IMR-90 (cell line): ENCODE measurements at regions not wholly inside any gene's neighbourhood (a gene's known extent, or its start where the extent isn't known, plus 50 kb on each side); places are given as distances from the start of the nearest gene placed in this dataset.

Experiments used
- ATAC-seq: fragments of 200-7000 bp; cut with Tn5 transposase; 2 replicates; pipeline ENCODE4 v1.9.1; 2020; ENCODE audit warnings: low read depth, mild to moderate bottlenecking, moderate library complexity
- BruUV-seq: library from RNA; stranded (reverse); fragments of 400-500 nt; replicated peaks from 2 replicates; lab custom pipeline; 2021; lab: Mats Ljungman, UMichigan
- CTCF ChIA-PET: fragments of 300-600 bp; formaldehyde crosslinking; extraction: SDS; loops from one replicate; lab custom pipeline; 2021; ENCODE audit warnings: antibody characterized with exemption; lab: Yijun Ruan, JAX
- POLR2A ChIA-PET: fragments of 300-600 bp; sonication (Branson Sonifier 250); formaldehyde crosslinking; loops from one replicate; lab custom pipeline; 2022; ENCODE audit warnings: antibody characterized with exemption; ENCODE audit not compliant: unreplicated experiment; lab: Charles Lee
- DNase-seq: peaks from one replicate; pipeline ENCODE4 v3.0.0; 2013
- H2AFZ ChIP-seq: replicated peaks from 2 replicates; pipeline ENCODE3; 2013; ENCODE audit warnings: low read length, mild to moderate bottlenecking; ENCODE audit not compliant: poor library complexity
- H2AK5ac ChIP-seq: 2 replicates; pipeline ENCODE4 v1.6.1; 2013; ENCODE audit warnings: low read depth, low read length, inconsistent platforms
- H2AK9ac ChIP-seq: replicated peaks from 2 replicates; pipeline ENCODE3; 2013; ENCODE audit warnings: mild to moderate bottlenecking, low read depth, low read length, moderate library complexity; ENCODE audit not compliant: poor library complexity
- H2BK120ac ChIP-seq: 2 replicates; pipeline ENCODE4 v1.6.1; 2013; ENCODE audit warnings: low read depth, low read length, inconsistent platforms
- H2BK15ac ChIP-seq: 3 replicates; pipeline ENCODE4 v1.6.1; 2013; ENCODE audit warnings: low read depth, low read length, inconsistent platforms
- H2BK20ac ChIP-seq: 2 replicates; pipeline ENCODE4 v1.6.1; 2013; ENCODE audit warnings: low read depth, mild to moderate bottlenecking, inconsistent platforms, low read length, moderate library complexity
- H2BK5ac ChIP-seq: 2 replicates; pipeline ENCODE4 v1.6.1; 2013; ENCODE audit warnings: mild to moderate bottlenecking, low read depth, low read length, inconsistent platforms; ENCODE audit not compliant: poor library complexity, severe bottlenecking
- H3K14ac ChIP-seq: replicated peaks from 2 replicates; pipeline ENCODE4 v1.6.1; 2013; ENCODE audit warnings: low read depth, low read length, inconsistent platforms
- H3K18ac ChIP-seq: 2 replicates; pipeline ENCODE4 v1.6.1; 2013; ENCODE audit warnings: low read depth, low read length, control low read depth
- H3K23ac ChIP-seq: 2 replicates; pipeline ENCODE4 v1.6.1; 2013; ENCODE audit warnings: low read depth, low read length, inconsistent platforms
- H3K27ac ChIP-seq: 2 replicates; pipeline ENCODE4 v1.5.1; 2013; ENCODE audit warnings: mild to moderate bottlenecking, control low read depth, low read length; ENCODE audit not compliant: insufficient read depth
- H3K27me3 ChIP-seq: 2 replicates; pipeline ENCODE4 v1.6.1; 2013; ENCODE audit warnings: low read length; ENCODE audit not compliant: control insufficient read depth, insufficient read depth
- H3K36me3 ChIP-seq: 2 replicates; pipeline ENCODE4 v1.6.1; 2013; ENCODE audit warnings: low read length, mixed read lengths; ENCODE audit not compliant: control insufficient read depth, insufficient read depth
- H3K4ac ChIP-seq: 2 replicates; pipeline ENCODE4 v1.6.1; 2013; ENCODE audit warnings: low read depth, low read length, inconsistent platforms
- H3K4me1 ChIP-seq: 2 replicates; pipeline ENCODE4 v1.6.1; 2013; ENCODE audit warnings: low read length, mixed read lengths; ENCODE audit not compliant: control insufficient read depth, insufficient read depth
- H3K4me2 ChIP-seq: 2 replicates; pipeline ENCODE4 v1.6.1; 2013; ENCODE audit warnings: low read depth, mild to moderate bottlenecking, control low read depth, low read length, moderate library complexity
- H3K4me3 ChIP-seq: 2 replicates; pipeline ENCODE4 v1.5.1; 2013; ENCODE audit warnings: low read depth, mild to moderate bottlenecking, control low read depth, low read length, moderate library complexity; ENCODE audit not compliant: insufficient read depth
- H3K56ac ChIP-seq: 2 replicates; pipeline ENCODE4 v1.6.1; 2013; ENCODE audit warnings: low read length, inconsistent platforms; ENCODE audit not compliant: insufficient read depth; ENCODE audit errors: extremely low read depth
- H3K79me1 ChIP-seq, 2 experiments: 2 replicates each; pipeline ENCODE4 v1.6.1; 2013; ENCODE audit warnings: low read length in 2 of 2, inconsistent platforms in 1 of 2, low read depth in 1 of 2
- H3K9ac ChIP-seq: 2 replicates; pipeline ENCODE4 v1.6.1; 2013; ENCODE audit warnings: low read depth, low read length, control low read depth
- H3K9me1 ChIP-seq: 2 replicates; pipeline ENCODE4 v1.6.1; 2013; ENCODE audit warnings: low read length, inconsistent platforms; ENCODE audit not compliant: insufficient read depth
- H3K9me3 ChIP-seq: 2 replicates; pipeline ENCODE4 v1.6.1; 2013; ENCODE audit warnings: low read length; ENCODE audit not compliant: control insufficient read depth, insufficient read depth
- H4K20me1 ChIP-seq: 2 replicates; pipeline ENCODE4 v1.6.1; 2013; ENCODE audit warnings: low read length, inconsistent platforms; ENCODE audit not compliant: insufficient read depth
- H4K5ac ChIP-seq: 2 replicates; pipeline ENCODE4 v1.6.1; 2013; ENCODE audit warnings: mild to moderate bottlenecking, low read depth, low read length, control low read depth
- H4K8ac ChIP-seq, 2 experiments: 2 replicates each; pipeline ENCODE4 v1.6.1; 2013; ENCODE audit warnings: low read depth in 2 of 2, low read length in 2 of 2, control low read depth in 1 of 2, inconsistent platforms in 1 of 2
- H4K91ac ChIP-seq: 2 replicates; pipeline ENCODE4 v1.6.1; 2013; ENCODE audit warnings: low read depth, low read length, inconsistent platforms; ENCODE audit not compliant: insufficient read depth
- BHLHE40 ChIP-seq: fragments of 150-350 bp; IDR thresholded peaks from 2 replicates; pipeline ENCODE4 v1.6.1; 2016; ENCODE audit warnings: mild to moderate bottlenecking, low read depth, low read length
- CEBPB ChIP-seq: IDR thresholded peaks from 2 replicates; pipeline ENCODE4 v1.6.1; 2012; ENCODE audit warnings: low read depth, low read length, improper control_type of control experiment
- CHD1 ChIP-seq: IDR thresholded peaks from 2 replicates; pipeline ENCODE4 v1.6.1; 2012; ENCODE audit warnings: low read depth, low read length, improper control_type of control experiment
- FOS ChIP-seq: fragments of 150-350 bp; IDR thresholded peaks from 2 replicates; pipeline ENCODE4 v1.6.1; 2016; ENCODE audit warnings: low read depth, low read length
- MAFK ChIP-seq: IDR thresholded peaks from 2 replicates; pipeline ENCODE4 v1.6.1; 2012; ENCODE audit warnings: low read depth, low read length, improper control_type of control experiment
- MAZ ChIP-seq: IDR thresholded peaks from 2 replicates; pipeline ENCODE4 v1.6.1; 2012; ENCODE audit warnings: low read depth, mild to moderate bottlenecking, low read length, improper control_type of control experiment, moderate library complexity, borderline replicate concordance
- MXI1 ChIP-seq: IDR thresholded peaks from 2 replicates; pipeline ENCODE4 v1.6.1; 2012; ENCODE audit warnings: low read depth, mild to moderate bottlenecking, low read length, moderate library complexity, borderline replicate concordance
- NFE2L2 ChIP-seq: fragments of 150-350 bp; IDR thresholded peaks from 2 replicates; pipeline ENCODE4 v1.6.1; 2016; ENCODE audit warnings: low read depth, mild to moderate bottlenecking, low read length
- POLR2A ChIP-seq: IDR thresholded peaks from 2 replicates; pipeline ENCODE4 v1.6.1; 2012; ENCODE audit warnings: mild to moderate bottlenecking, low read depth, low read length
- RAD21 ChIP-seq: IDR thresholded peaks from 2 replicates; pipeline ENCODE4 v1.6.1; 2012; ENCODE audit warnings: low read length, improper control_type of control experiment
- RCOR1 ChIP-seq: IDR thresholded peaks from 2 replicates; pipeline ENCODE4 v1.6.1; 2012; ENCODE audit warnings: mild to moderate bottlenecking, low read length, improper control_type of control experiment; ENCODE audit not compliant: insufficient replicate concordance
- RFX5 ChIP-seq: IDR thresholded peaks from 2 replicates; pipeline ENCODE4 v1.8.0; 2012; ENCODE audit warnings: low read depth, mild to moderate bottlenecking, low read length, moderate library complexity
- SMC3 ChIP-seq: fragments of 150-350 bp; IDR thresholded peaks from 2 replicates; pipeline ENCODE4 v1.6.1; 2016; ENCODE audit warnings: low read depth, mild to moderate bottlenecking, antibody characterized with exemption, low read length, moderate library complexity
- dilution Hi-C: fragments of 300-500 bp; cut with HindIII; formaldehyde crosslinking; loops from one replicate; pipeline ENCODE4 v1.14.3; 2018; ENCODE audit warnings: low sequenced_read_pairs; ENCODE audit not compliant: unreplicated experiment
- in situ Hi-C: fragments of 300-500 bp; cut with MboI; formaldehyde crosslinking; loops from 3 replicates; pipeline ENCODE4 v1.14.3; 2019; ENCODE audit warnings: low sequenced_read_pairs, inconsistent platforms, mixed read lengths
- intact Hi-C: fragments of 100-400 bp; cut with micrococcal nuclease; formaldehyde crosslinking; loops from 2 replicates; pipeline ENCODE4 v1.10.0; 2022
- TF ChIP-seq, protein P1 (sequence below): conservative IDR thresholded peaks from 2 replicates; pipeline ENCODE4 v1.5.1; 2012; ENCODE audit warnings: mild to moderate bottlenecking, low read depth, low read length, improper control_type of control experiment
- TF ChIP-seq, protein P2 (sequence below): fragments of 150-350 bp; IDR thresholded peaks from 2 replicates; pipeline ENCODE4 v1.6.1; 2017; ENCODE audit warnings: mild to moderate bottlenecking, antibody characterized with exemption, low read length, low read depth
- TF ChIP-seq, protein P3 (sequence below): fragments of 150-350 bp; IDR thresholded peaks from 2 replicates; pipeline ENCODE4 v1.6.1; 2016; ENCODE audit warnings: low read depth, mild to moderate bottlenecking, low read length, moderate library complexity, borderline replicate concordance

DNA sequence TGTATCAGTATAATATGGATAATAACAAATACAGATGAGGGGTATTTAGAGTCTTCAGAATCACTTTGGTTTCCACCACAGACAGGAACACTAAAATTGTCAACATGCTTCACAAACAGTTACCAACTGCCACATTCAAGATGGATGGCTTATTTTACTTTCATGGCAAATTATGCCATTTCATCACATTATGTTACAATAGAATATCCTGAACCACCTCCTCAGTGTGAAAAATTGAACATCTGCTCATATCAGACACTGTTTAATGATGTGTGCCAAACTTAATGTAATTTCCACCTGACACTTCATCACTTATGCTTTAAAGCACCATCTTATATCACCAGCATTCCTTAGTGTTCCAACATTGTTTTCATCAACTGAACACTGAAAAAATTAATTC lies 357.4 kb downstream of the KCNN2 start:
- no peak overlapping the region for H3K56ac ChIP-seq
- no peak overlapping the region for H4K5ac ChIP-seq
- BruUV-seq, result no TSS peak
- no peaks in the 10 kb centered on the region for H3K79me1 ChIP-seq
- no peak overlapping the region for H2AFZ ChIP-seq
- in situ Hi-C loops, result no loop called here
- no peak overlapping the region for H2BK120ac ChIP-seq
- no peak overlapping the region for H2BK5ac ChIP-seq
- H3K14ac ChIP-seq, result no peak overlapping the region
- no peak overlapping the region for H3K4me2 ChIP-seq
- H2BK20ac ChIP-seq, result no peak overlapping the region
- H3K4me3 ChIP-seq, result no peak overlapping the region
- TF ChIP-seq RFX5 (no peak), MAFK (no peak), POLR2A (no peak), CEBPB (no peak), SMC3 (no peak), NFE2L2 (no peak), RAD21 (no peak), CHD1 (no peak), MXI1 (no peak), FOS (no peak), MAZ (no peak), RCOR1 (no peak), BHLHE40 (no peak)
- TF ChIP-seq, protein P1, sequence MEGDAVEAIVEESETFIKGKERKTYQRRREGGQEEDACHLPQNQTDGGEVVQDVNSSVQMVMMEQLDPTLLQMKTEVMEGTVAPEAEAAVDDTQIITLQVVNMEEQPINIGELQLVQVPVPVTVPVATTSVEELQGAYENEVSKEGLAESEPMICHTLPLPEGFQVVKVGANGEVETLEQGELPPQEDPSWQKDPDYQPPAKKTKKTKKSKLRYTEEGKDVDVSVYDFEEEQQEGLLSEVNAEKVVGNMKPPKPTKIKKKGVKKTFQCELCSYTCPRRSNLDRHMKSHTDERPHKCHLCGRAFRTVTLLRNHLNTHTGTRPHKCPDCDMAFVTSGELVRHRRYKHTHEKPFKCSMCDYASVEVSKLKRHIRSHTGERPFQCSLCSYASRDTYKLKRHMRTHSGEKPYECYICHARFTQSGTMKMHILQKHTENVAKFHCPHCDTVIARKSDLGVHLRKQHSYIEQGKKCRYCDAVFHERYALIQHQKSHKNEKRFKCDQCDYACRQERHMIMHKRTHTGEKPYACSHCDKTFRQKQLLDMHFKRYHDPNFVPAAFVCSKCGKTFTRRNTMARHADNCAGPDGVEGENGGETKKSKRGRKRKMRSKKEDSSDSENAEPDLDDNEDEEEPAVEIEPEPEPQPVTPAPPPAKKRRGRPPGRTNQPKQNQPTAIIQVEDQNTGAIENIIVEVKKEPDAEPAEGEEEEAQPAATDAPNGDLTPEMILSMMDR, result no peak
- TF ChIP-seq, protein P2, sequence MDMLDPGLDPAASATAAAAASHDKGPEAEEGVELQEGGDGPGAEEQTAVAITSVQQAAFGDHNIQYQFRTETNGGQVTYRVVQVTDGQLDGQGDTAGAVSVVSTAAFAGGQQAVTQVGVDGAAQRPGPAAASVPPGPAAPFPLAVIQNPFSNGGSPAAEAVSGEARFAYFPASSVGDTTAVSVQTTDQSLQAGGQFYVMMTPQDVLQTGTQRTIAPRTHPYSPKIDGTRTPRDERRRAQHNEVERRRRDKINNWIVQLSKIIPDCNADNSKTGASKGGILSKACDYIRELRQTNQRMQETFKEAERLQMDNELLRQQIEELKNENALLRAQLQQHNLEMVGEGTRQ, result no peak
- TF ChIP-seq, protein P3, sequence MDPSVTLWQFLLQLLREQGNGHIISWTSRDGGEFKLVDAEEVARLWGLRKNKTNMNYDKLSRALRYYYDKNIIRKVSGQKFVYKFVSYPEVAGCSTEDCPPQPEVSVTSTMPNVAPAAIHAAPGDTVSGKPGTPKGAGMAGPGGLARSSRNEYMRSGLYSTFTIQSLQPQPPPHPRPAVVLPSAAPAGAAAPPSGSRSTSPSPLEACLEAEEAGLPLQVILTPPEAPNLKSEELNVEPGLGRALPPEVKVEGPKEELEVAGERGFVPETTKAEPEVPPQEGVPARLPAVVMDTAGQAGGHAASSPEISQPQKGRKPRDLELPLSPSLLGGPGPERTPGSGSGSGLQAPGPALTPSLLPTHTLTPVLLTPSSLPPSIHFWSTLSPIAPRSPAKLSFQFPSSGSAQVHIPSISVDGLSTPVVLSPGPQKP, result no peak
- no peak overlapping the region for H3K18ac ChIP-seq
- H3K27me3 ChIP-seq, result no peaks in the 10 kb centered on the region
- no peak overlapping the region for H3K23ac ChIP-seq
- dilution Hi-C loops, result no loop called here
- H4K91ac ChIP-seq, result no peak overlapping the region
- H3K4ac ChIP-seq, result no peak overlapping the region
- intact Hi-C loops, result no loop called here
- DNase-seq, result no peak
- H4K8ac ChIP-seq, result no peak overlapping the region
- ChIA-PET POLR2A (no interaction called here), CTCF (no interaction called here)
- no peak overlapping the region for H2AK9ac ChIP-seq
- H3K27ac ChIP-seq, result no peak overlapping the region
- peaks cover 5% of the 10 kb centered on the region; the same call in 1 of the 2 replicates for H3K9me3 ChIP-seq
- no peaks in the 10 kb centered on the region for H4K20me1 ChIP-seq
- no peaks in the 10 kb centered on the region for H3K9me1 ChIP-seq
- H3K4me1 ChIP-seq, result no peaks in the 10 kb centered on the region
- no peak overlapping the region for H2AK5ac ChIP-seq
- no peaks in the 10 kb centered on the region for H3K36me3 ChIP-seq
- no peak overlapping the region for H3K9ac ChIP-seq
- no peak for ATAC-seq
- H2BK15ac ChIP-seq, result no peak overlapping the region
